GM12878 (cell line): ENCODE measurements at regions not wholly inside any gene's neighbourhood (a gene's known extent, or its start where the extent isn't known, plus 50 kb on each side); places are given as distances from the start of the nearest gene placed in this dataset.

Experiments used
- BRCA1 ChIP-seq: IDR thresholded peaks from 2 replicates; pipeline ENCODE4 v1.6.1; 2011; ENCODE audit warnings: low read depth, low read length, improper control_type of control experiment
- CHD4 ChIP-seq: fragments of 200-600 bp; sonication (generic); IDR thresholded peaks from 2 replicates; pipeline ENCODE4 v1.6.1; 2016; ENCODE audit warnings: mild to moderate bottlenecking
- HDAC2 ChIP-seq: fragments of 200-600 bp; sonication (generic); IDR thresholded peaks from 2 replicates; pipeline ENCODE4 v1.6.1; 2017
- IKZF1 ChIP-seq: fragments of 450-650 bp; conservative IDR thresholded peaks from 2 replicates; pipeline ENCODE4 v1.6.1; 2017; ENCODE audit warnings: antibody characterized with exemption, mild to moderate bottlenecking
- MEF2B ChIP-seq: fragments of 450-650 bp; IDR thresholded peaks from 2 replicates; pipeline ENCODE4 v1.6.1; 2018; ENCODE audit warnings: mild to moderate bottlenecking, moderate library complexity; ENCODE audit not compliant: partially characterized antibody, poor library complexity, severe bottlenecking
- MYC ChIP-seq: IDR thresholded peaks from 2 replicates; pipeline ENCODE4 v1.6.1; 2011; ENCODE audit warnings: mild to moderate bottlenecking, low read length, moderate library complexity, inconsistent platforms; ENCODE audit not compliant: insufficient read depth, insufficient replicate concordance, insufficient read length, severe bottlenecking
- TF ChIP-seq, protein P1 (sequence below): fragments of 450-650 bp; IDR thresholded peaks from 2 replicates; pipeline ENCODE4 v1.6.1; 2017; ENCODE audit warnings: antibody characterized with exemption, mild to moderate bottlenecking, moderate library complexity
- TF ChIP-seq, protein P2 (sequence below): IDR thresholded peaks from 2 replicates; pipeline ENCODE4 v1.6.1; 2012; ENCODE audit warnings: mild to moderate bottlenecking, low read depth, low read length

DNA sequence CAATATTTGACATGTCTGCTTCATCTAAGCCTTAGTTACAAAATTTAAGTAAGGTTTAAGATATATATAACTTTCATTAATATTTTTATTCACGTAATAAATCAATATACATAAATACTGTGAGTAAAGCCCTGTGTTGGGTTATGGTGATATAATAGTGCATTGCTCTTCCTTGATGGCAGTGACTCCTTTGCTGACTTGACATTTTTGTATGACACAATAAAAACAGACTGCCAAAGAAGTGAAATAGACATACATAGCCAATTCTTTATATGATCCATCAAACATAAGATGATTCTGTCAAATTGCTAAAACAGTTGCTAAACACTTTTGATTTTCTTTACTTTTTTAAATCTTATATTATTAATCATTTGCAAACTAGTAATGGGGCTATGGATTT lies 1518.2 kb downstream of the EFNA5 start (continued):
- TF ChIP-seq, protein P1, sequence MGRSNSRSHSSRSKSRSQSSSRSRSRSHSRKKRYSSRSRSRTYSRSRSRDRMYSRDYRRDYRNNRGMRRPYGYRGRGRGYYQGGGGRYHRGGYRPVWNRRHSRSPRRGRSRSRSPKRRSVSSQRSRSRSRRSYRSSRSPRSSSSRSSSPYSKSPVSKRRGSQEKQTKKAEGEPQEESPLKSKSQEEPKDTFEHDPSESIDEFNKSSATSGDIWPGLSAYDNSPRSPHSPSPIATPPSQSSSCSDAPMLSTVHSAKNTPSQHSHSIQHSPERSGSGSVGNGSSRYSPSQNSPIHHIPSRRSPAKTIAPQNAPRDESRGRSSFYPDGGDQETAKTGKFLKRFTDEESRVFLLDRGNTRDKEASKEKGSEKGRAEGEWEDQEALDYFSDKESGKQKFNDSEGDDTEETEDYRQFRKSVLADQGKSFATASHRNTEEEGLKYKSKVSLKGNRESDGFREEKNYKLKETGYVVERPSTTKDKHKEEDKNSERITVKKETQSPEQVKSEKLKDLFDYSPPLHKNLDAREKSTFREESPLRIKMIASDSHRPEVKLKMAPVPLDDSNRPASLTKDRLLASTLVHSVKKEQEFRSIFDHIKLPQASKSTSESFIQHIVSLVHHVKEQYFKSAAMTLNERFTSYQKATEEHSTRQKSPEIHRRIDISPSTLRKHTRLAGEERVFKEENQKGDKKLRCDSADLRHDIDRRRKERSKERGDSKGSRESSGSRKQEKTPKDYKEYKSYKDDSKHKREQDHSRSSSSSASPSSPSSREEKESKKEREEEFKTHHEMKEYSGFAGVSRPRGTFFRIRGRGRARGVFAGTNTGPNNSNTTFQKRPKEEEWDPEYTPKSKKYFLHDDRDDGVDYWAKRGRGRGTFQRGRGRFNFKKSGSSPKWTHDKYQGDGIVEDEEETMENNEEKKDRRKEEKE, result no peak
- TF ChIP-seq CHD4 (no peak), HDAC2 (no peak), IKZF1 (no peak), MYC (no peak), BRCA1 (no peak), MEF2B (no peak)
- TF ChIP-seq, protein P2, sequence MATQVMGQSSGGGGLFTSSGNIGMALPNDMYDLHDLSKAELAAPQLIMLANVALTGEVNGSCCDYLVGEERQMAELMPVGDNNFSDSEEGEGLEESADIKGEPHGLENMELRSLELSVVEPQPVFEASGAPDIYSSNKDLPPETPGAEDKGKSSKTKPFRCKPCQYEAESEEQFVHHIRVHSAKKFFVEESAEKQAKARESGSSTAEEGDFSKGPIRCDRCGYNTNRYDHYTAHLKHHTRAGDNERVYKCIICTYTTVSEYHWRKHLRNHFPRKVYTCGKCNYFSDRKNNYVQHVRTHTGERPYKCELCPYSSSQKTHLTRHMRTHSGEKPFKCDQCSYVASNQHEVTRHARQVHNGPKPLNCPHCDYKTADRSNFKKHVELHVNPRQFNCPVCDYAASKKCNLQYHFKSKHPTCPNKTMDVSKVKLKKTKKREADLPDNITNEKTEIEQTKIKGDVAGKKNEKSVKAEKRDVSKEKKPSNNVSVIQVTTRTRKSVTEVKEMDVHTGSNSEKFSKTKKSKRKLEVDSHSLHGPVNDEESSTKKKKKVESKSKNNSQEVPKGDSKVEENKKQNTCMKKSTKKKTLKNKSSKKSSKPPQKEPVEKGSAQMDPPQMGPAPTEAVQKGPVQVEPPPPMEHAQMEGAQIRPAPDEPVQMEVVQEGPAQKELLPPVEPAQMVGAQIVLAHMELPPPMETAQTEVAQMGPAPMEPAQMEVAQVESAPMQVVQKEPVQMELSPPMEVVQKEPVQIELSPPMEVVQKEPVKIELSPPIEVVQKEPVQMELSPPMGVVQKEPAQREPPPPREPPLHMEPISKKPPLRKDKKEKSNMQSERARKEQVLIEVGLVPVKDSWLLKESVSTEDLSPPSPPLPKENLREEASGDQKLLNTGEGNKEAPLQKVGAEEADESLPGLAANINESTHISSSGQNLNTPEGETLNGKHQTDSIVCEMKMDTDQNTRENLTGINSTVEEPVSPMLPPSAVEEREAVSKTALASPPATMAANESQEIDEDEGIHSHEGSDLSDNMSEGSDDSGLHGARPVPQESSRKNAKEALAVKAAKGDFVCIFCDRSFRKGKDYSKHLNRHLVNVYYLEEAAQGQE, result no peak
